Endothelial cell of umbilical vein (primary cell): ENCODE measurements at regions not wholly inside any gene's neighbourhood (a gene's known extent, or its start where the extent isn't known, plus 50 kb on each side); places are given as distances from the start of the nearest gene placed in this dataset.

Experiments used
- CTCF ChIP-seq, 2 donors: IDR thresholded peaks; 1 replicate in 1 of 2; 2 replicates in 1 of 2; pipeline ENCODE4 v1.5.1; 2011; ENCODE audit warnings: low read length in 2 of 2, mild to moderate bottlenecking in 2 of 2, moderate library complexity in 2 of 2, control low read depth in 1 of 2, inconsistent platforms in 1 of 2, low read depth in 1 of 2; ENCODE audit not compliant: insufficient read depth in 1 of 2; ENCODE audit errors: extremely low read depth in 1 of 2
- POLR2AphosphoS5 ChIP-seq: IDR thresholded peaks from 2 replicates; pipeline ENCODE4 v1.6.1; 2012; ENCODE audit warnings: low read depth, mild to moderate bottlenecking, control low read depth, low read length, moderate library complexity; ENCODE audit not compliant: insufficient read depth

GRCh38 chr20:48176139-48176538 is 390.9 kb upstream of the SULF2 start:
- TF ChIP-seq CTCF (IDR thresholded peaks at IDR 0.05; ENCODE audit: extremely low read depth in 1 of 2, insufficient read depth in 1 of 2, low read depth in 1 of 2, low read length in 2 of 2) (no peak), POLR2AphosphoS5 (no peak)
